Liver (tissue), 8 donors: ENCODE measurements at regions not wholly inside any gene's neighbourhood (a gene's known extent, or its start where the extent isn't known, plus 50 kb on each side); places are given as distances from the start of the nearest gene placed in this dataset.

Experiments
- DNase-seq: peaks from one replicate; pipeline ENCODE4 v3.0.0-alpha.2; 2017; ENCODE audit warnings: low spot score
- H3K27ac ChIP-seq, 2 donors: one replicate each; pipeline ENCODE4 v1.7.0; 2013; ENCODE audit warnings: inconsistent platforms in 2 of 2, low read length in 2 of 2, control low read depth in 1 of 2, low read depth in 1 of 2, mild to moderate bottlenecking in 1 of 2
- H3K27me3 ChIP-seq, 4 donors: one replicate each; pipeline versions ENCODE4 v1.6.1 to v1.7.0; 2013; ENCODE audit warnings: low read length in 3 of 4, inconsistent platforms in 1 of 4, mild to moderate bottlenecking in 1 of 4, moderate library complexity in 1 of 4; ENCODE audit not compliant: control insufficient read depth in 4 of 4, insufficient read depth in 4 of 4
- H3K36me3 ChIP-seq, 4 donors: one replicate each; pipeline versions ENCODE4 v1.6.1 to v1.7.0; 2013; ENCODE audit warnings: low read length in 3 of 4, mild to moderate bottlenecking in 3 of 4, low read depth in 1 of 4, moderate library complexity in 1 of 4; ENCODE audit not compliant: control insufficient read depth in 4 of 4, insufficient read depth in 3 of 4
- H3K4me1 ChIP-seq, 4 donors: one replicate each; pipeline versions ENCODE4 v1.6.1 to v1.7.0; 2013; ENCODE audit warnings: low read length in 3 of 4, mild to moderate bottlenecking in 3 of 4, moderate library complexity in 1 of 4; ENCODE audit not compliant: control insufficient read depth in 4 of 4, insufficient read depth in 4 of 4
- H3K4me3 ChIP-seq, 3 donors: one replicate each; pipeline versions ENCODE4 v1.6.1 to v1.7.0; 2013; ENCODE audit warnings: low read length in 3 of 3, control low read depth in 1 of 3, low read depth in 1 of 3, mild to moderate bottlenecking in 1 of 3
- H3K9ac ChIP-seq, 2 donors: one replicate each; pipeline ENCODE4 v1.7.0; 2013; ENCODE audit warnings: low read length in 2 of 2, mild to moderate bottlenecking in 2 of 2, moderate library complexity in 2 of 2, control low read depth in 1 of 2, low read depth in 1 of 2
- H3K9me3 ChIP-seq, 4 donors: one replicate each; pipeline versions ENCODE4 v1.6.1 to v1.7.0; 2013; ENCODE audit warnings: low read length in 3 of 4; ENCODE audit not compliant: control insufficient read depth in 4 of 4
- ATF3 ChIP-seq: IDR thresholded peaks from 2 replicates; pipeline ENCODE4 v1.6.1; 2016; ENCODE audit warnings: antibody characterized with exemption
- EGR1 ChIP-seq, 2 donors: IDR thresholded peaks; 2 replicates each; pipeline ENCODE4 v1.6.1; 2016 to 2018; ENCODE audit warnings: antibody characterized with exemption in 2 of 2, low read depth in 2 of 2
- FOXA1 ChIP-seq: IDR thresholded peaks from 2 replicates; pipeline ENCODE4 v1.6.1; 2016; ENCODE audit warnings: antibody characterized with exemption
- FOXA2 ChIP-seq: IDR thresholded peaks from 2 replicates; pipeline ENCODE4 v1.6.1; 2016; ENCODE audit warnings: antibody characterized with exemption
- HNF4A ChIP-seq, 2 donors: conservative IDR thresholded peaks; 2 replicates each; pipeline ENCODE4 v1.6.1; 2016; ENCODE audit warnings: antibody characterized with exemption in 2 of 2, mild to moderate bottlenecking in 2 of 2
- JUND ChIP-seq, 2 donors: IDR thresholded peaks; 2 replicates each; pipeline ENCODE4 v1.6.1; 2016; ENCODE audit warnings: antibody characterized with exemption in 2 of 2
- RAD21 ChIP-seq, 2 donors: IDR thresholded peaks; 2 replicates each; pipeline ENCODE4 v1.6.1; 2016; ENCODE audit warnings: antibody characterized with exemption in 2 of 2, mild to moderate bottlenecking in 2 of 2
- RXRA ChIP-seq, 2 donors: IDR thresholded peaks; 2 replicates each; pipeline ENCODE4 v1.6.1; 2017 to 2018; ENCODE audit warnings: antibody characterized with exemption in 2 of 2, mild to moderate bottlenecking in 1 of 2
- SP1 ChIP-seq: IDR thresholded peaks from 2 replicates; pipeline ENCODE4 v1.6.1; 2018; ENCODE audit warnings: antibody characterized with exemption, mild to moderate bottlenecking
- TAF1 ChIP-seq: conservative IDR thresholded peaks from 2 replicates; pipeline ENCODE4 v1.6.1; 2016; ENCODE audit warnings: antibody characterized with exemption, mild to moderate bottlenecking
- YY1 ChIP-seq: IDR thresholded peaks from 2 replicates; pipeline ENCODE4 v1.6.1; 2016; ENCODE audit warnings: antibody characterized with exemption, mild to moderate bottlenecking
- ZBTB33 ChIP-seq: IDR thresholded peaks from 2 replicates; pipeline ENCODE4 v1.6.1; 2016; ENCODE audit warnings: antibody characterized with exemption
- WGBS: extraction: QIAGEN DNeasy Blood & Tissue Kit; methylation state at CpG from one replicate; pipeline ENCODE4 v1.1.7; 2013; 5-methylcytosine and 5-hydroxymethylcytosine counted together
- TF ChIP-seq, protein P1 (sequence below): fragments of 150-350 bp; IDR thresholded peaks from 2 replicates; pipeline ENCODE4 v1.5.1; 2017; ENCODE audit warnings: improper control_type of control experiment, low read depth, low read length; ENCODE audit not compliant: missing input control
- TF ChIP-seq, protein P2 (sequence below): IDR thresholded peaks from 2 replicates; pipeline ENCODE4 v1.6.1; 2016; ENCODE audit warnings: antibody characterized with exemption, mild to moderate bottlenecking
- donor health status: healthy.
- donor health status: healthy.
- donor health status: healthy.
- donor health status: healthy.
- donor health status: healthy.

- TF ChIP-seq ZBTB33 (no peak), ATF3 (no peak), RAD21 (IDR thresholded peaks at IDR 0.05) (no peak), RXRA (IDR thresholded peaks at IDR 0.05) (no peak), SP1 (no peak), YY1 (no peak), FOXA1 (no peak), JUND (IDR thresholded peaks at IDR 0.05) (no peak), EGR1 (IDR thresholded peaks at IDR 0.05; ENCODE audit: low read depth in 2 of 2) (no peak)
- TF ChIP-seq, protein P1, sequence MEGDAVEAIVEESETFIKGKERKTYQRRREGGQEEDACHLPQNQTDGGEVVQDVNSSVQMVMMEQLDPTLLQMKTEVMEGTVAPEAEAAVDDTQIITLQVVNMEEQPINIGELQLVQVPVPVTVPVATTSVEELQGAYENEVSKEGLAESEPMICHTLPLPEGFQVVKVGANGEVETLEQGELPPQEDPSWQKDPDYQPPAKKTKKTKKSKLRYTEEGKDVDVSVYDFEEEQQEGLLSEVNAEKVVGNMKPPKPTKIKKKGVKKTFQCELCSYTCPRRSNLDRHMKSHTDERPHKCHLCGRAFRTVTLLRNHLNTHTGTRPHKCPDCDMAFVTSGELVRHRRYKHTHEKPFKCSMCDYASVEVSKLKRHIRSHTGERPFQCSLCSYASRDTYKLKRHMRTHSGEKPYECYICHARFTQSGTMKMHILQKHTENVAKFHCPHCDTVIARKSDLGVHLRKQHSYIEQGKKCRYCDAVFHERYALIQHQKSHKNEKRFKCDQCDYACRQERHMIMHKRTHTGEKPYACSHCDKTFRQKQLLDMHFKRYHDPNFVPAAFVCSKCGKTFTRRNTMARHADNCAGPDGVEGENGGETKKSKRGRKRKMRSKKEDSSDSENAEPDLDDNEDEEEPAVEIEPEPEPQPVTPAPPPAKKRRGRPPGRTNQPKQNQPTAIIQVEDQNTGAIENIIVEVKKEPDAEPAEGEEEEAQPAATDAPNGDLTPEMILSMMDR, result no peak
Measured at GRCh38 chrX:143304518-143304917, 212.8 kb downstream of the SPANXN3 start (continued).

DNA sequence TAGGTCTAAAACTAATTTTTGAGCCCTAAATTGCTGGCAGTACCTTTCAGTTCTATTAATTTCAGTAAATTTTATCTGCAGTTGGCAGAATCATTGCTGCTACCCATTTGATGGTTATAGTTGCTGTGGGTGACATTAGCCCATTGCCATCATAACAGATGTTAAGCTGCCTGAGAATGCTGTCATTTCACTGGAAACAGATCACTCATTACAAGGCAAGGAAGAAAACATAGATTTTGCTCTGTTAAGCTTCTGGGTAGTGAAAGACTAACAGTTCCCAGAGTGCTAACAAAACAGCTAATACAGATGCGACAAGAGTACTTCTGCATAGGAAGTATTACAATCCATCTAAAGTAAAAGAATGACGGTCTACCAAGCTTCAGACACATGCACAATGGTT lies 213.2 kb downstream of the SPANXN3 start:
- no peak for DNase-seq
- no peak for TF ChIP-seq YY1
- TF ChIP-seq, protein P2, sequence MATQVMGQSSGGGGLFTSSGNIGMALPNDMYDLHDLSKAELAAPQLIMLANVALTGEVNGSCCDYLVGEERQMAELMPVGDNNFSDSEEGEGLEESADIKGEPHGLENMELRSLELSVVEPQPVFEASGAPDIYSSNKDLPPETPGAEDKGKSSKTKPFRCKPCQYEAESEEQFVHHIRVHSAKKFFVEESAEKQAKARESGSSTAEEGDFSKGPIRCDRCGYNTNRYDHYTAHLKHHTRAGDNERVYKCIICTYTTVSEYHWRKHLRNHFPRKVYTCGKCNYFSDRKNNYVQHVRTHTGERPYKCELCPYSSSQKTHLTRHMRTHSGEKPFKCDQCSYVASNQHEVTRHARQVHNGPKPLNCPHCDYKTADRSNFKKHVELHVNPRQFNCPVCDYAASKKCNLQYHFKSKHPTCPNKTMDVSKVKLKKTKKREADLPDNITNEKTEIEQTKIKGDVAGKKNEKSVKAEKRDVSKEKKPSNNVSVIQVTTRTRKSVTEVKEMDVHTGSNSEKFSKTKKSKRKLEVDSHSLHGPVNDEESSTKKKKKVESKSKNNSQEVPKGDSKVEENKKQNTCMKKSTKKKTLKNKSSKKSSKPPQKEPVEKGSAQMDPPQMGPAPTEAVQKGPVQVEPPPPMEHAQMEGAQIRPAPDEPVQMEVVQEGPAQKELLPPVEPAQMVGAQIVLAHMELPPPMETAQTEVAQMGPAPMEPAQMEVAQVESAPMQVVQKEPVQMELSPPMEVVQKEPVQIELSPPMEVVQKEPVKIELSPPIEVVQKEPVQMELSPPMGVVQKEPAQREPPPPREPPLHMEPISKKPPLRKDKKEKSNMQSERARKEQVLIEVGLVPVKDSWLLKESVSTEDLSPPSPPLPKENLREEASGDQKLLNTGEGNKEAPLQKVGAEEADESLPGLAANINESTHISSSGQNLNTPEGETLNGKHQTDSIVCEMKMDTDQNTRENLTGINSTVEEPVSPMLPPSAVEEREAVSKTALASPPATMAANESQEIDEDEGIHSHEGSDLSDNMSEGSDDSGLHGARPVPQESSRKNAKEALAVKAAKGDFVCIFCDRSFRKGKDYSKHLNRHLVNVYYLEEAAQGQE, result no peak
- no peak for TF ChIP-seq FOXA1
- TF ChIP-seq EGR1 (IDR thresholded peaks at IDR 0.05; ENCODE audit: low read depth in 2 of 2), result no peak
- TF ChIP-seq TAF1, result no peak
- TF ChIP-seq RAD21 (IDR thresholded peaks at IDR 0.05), result no peak
- no peak for TF ChIP-seq RXRA (IDR thresholded peaks at IDR 0.05)
- no peak for TF ChIP-seq FOXA2
- no peak overlapping the region for H3K27ac ChIP-seq
- H3K36me3 ChIP-seq, result no peaks in the 10 kb centered on the region
- H3K4me1 ChIP-seq, result no peaks in the 10 kb centered on the region
- H3K9me3 ChIP-seq, result no peaks in the 10 kb centered on the region
- no peaks in the 10 kb centered on the region for H3K27me3 ChIP-seq
- 63% methylated on average over 2 of the region's 2 CpGs for WGBS
- H3K9ac ChIP-seq, result no peak overlapping the region
- H3K4me3 ChIP-seq, result no peak overlapping the region

DNA sequence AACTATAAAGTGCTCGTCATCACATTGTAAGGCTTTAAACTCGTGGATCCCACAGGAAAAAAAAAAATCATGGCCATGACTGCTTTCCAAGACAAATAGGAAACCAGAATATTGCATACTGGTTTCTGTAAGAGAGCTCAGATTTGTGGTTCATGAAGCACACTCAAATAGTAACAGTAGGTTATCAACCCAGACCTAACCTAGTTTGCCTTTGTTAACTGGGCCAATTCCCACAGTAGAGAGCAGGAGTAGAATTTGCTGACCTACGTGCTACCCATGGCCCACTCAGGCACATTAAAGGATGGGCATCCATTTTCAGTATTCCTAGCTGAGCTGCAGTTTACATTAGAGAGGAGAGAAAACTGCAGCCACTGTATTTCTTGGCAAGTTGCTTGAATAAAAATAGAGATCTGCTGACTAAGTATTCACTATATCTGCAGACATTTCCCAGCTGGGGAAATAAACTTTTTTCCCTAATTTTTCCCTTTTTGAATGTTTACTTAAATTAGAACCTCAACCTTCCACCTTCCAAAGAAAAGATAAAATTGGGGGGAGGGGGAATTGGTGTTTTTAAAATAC lies 218.5 kb downstream of the SPANXN3 start:
- H3K27me3 ChIP-seq, result no peaks in the 10 kb centered on the region
- H3K4me3 ChIP-seq, result no peak overlapping the region
- TF ChIP-seq EGR1 (IDR thresholded peaks at IDR 0.05; ENCODE audit: low read depth in 2 of 2) (no peak), HNF4A (conservative IDR thresholded peaks at IDR 0.05) (no peak), FOXA1 (no peak)
- 48% methylated on average over 3 of the region's 3 CpGs for WGBS
- no peak overlapping the region for H3K9ac ChIP-seq
- no peak for DNase-seq
- H3K4me1 ChIP-seq, result no peaks in the 10 kb centered on the region
- H3K36me3 ChIP-seq, result no peaks in the 10 kb centered on the region
- H3K9me3 ChIP-seq, result peaks cover 0 to 6% (median 0%) of the 10 kb centered on the region in 4 donors
- H3K27ac ChIP-seq, result no peak overlapping the region
